GM18520 (cell line): ENCODE measurements at regions not wholly inside any gene's neighbourhood (a gene's known extent, or its start where the extent isn't known, plus 50 kb on each side); places are given as distances from the start of the nearest gene placed in this dataset.
"Not testable (repeated sequence)": the region's sequence is repeated elsewhere in the genome, so short reads cannot be mapped to it uniquely, and the experiment has no call there.

Source experiments
- ATAC-seq: cut with Tn5 transposase; IDR thresholded peaks from one replicate; pipeline ENCODE4 v1.9.1; 2021; ENCODE audit not compliant: unreplicated experiment

DNA sequence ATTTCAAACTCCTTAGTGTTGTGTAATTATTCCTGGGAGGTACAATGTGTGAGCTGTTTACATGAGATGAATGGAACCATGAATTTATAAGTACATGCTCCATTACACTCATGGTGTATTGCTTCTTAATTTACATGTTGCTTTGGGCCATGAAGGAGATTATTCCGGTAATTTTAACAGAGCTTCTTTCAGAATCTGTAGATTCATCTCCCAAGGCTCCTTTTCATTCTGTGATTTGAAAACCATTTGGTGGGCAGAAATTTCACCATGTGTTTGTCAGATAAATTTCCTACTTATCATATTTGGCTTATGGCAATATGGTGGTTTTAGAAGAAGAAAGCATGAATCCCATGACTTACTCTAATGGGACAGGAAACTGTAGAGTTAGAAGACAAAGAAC is 421.6 kb upstream of the EYS start:
- ATAC-seq, result no peak

DNA sequence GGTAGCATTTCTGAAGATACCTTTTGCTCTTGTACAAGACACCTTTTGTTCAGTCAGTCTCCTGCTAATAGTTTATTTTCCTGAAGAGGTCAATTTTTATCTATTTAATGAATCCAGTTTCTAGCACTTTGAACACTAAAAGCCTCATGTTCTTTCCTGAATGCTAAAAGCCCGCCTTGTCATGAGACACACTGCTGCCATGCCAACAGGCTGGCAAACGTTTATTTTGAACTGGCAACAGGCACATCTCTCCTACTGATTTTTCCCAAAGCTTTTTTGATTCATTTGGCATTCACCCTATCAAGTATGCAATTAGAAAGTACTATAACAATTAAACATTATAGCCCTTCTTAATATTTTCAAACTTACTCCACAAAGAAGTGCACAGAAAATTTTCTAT is 421.2 kb upstream of the EYS start:
- no peak for ATAC-seq

DNA sequence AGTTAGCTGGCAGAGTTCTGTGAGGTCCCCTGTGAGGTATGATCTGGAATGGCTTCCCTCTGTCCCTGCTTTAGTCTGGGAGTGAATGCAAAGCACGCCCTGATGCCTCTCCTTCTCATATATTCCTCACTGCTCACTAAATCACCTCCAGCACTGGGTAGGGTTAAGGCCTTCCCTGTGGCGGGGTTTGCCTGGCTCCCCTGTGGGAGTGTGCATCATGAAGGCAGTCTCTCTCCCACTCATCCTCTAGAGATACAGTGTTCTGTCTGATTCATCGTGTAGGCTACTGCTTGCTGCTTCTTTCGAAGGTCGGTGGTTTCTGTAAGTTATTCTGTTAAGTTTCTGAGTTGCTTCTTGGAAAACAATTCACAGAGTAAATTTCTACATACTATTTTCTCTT is 420.0 kb upstream of the EYS start:
- no peak for ATAC-seq

DNA sequence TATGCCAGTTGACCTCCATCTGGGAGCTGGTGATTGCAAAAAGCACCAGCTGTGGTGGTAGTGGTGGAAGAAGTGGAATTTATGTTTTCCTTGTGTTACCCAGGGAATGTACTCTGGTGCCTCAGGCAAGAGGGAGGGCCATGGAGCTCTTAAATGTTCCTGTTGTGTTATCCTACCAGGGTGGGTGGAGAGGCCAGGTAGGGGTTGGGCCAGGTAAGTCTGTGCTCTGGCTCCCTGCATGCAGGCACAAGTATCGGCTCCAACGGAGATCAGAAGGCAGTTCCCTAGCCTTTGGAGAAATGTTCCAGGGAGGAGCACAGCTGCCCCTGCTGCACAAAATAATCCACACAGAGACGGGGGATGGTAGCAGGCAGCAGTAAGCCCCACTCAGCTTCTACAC is 419.3 kb upstream of the EYS start:
- ATAC-seq, result no peak

DNA sequence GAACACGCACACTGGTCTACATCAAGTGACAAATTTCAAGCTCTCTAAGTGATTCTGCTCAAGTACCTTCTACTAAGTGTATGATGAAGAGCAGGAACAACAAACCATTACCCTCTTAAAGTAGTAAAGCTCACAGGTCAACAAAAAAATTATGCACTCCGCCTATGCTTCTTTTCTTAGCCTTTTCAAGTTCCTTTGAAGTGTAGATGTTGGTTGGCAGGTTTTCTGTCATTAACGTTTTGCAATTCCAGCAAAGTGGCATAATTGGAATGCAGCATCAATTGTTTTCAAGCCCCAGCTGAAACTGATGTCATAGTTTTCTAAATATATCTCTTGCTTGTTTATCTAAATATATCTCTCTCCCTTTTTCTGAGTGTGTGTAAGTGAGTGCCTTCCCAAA is 396.9 kb upstream of the EYS start:
- no peak for ATAC-seq

DNA sequence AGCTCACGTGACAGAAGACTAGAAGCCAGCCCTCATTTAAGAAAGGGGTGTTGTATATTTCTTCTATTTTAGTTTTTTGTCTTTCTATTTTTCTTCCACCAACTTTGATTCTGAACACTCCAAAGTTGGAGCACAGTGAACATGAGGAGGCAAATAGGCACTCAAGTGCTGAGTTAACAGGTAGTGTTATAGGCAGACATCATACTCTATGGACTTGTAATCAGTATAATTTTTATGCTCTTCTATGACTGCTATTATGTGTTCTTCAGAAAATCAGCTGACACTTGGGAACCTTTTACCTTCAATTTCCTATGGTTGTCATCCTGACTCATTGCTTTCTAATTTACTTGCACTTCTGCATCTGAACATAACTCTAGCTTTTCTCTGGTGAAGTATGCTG is 396.3 kb upstream of the EYS start:
- no peak for ATAC-seq

DNA sequence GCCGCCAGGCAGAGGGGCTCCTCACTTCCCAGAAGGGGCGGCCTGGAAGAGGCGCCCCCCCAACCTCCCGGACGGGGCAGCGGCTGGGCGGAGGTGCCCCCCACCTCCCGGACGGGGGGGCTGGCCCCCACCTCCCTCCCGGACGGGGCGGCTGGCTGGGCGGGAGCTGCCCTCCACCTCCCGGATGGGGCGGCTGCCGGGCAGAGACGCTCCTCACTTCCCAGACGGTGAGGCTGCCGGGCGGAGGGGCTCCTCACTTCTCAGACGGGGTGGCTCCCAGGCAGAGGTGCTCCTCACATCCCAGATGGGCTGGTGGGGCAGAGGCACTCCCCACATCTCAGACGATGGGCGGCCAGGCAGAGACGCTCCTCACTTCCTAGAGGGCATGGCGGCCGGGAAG is 389.7 kb upstream of the EYS start:
- ATAC-seq, result no peak

DNA sequence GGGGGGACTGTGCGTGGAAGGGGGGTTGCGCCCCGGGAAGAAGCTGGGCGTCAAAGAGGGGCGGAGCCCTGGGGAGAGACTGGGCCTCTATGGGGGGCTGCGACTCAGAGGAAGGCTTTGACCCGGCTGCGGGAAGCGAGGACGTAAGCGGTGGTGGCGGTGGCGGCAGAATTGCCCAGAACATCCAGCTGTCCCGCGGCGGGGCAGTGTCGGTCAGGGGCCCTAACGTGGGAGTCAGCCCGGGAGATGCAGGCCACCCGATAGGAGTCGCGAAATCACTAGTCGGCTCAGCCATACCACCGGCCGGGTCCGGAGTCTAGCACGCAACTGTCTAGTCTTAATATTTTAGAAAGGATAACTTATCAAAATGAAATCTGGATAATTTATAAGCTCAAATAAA is 387.6 kb upstream of the EYS start:
- no peak for ATAC-seq

DNA sequence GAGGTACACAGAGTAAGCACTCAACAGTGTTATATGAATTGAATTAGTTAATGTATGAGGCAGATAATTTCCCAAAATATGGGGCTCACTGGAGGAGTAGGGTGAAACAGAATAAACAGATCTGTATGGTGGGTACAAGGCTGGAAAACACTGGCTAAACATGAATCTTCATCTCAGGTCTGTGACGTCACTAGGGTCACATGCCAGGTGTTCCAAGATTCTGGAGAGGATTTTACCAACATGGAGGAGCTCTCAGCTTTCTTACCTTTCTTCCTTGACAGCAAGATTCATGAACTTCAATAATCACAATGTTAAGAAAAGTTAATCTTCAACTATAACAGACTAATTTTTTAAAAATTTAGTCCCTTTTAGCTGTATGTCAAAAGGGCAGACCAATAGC is 385.3 kb upstream of the EYS start:
- ATAC-seq, result not testable (repeated sequence)

DNA sequence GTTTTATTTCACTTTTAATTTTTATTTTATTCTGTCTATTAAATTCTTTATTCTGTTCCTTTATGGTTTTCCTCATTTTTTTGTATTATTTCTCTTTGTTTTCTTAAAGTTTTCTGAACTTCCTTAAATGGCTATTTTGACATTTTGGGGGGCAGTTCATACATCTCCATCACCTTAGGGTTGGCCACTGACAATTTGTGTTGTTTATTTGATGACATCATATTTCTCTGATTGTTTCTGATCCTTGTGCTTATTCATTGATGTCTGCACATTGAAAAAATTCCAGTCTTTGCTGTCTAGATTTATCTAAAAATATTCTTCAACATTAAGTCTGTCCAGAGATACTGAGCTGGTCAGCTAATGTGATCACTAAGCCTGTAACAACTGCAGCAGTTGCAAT is 379.5 kb upstream of the EYS start:
- ATAC-seq, result no peak

DNA sequence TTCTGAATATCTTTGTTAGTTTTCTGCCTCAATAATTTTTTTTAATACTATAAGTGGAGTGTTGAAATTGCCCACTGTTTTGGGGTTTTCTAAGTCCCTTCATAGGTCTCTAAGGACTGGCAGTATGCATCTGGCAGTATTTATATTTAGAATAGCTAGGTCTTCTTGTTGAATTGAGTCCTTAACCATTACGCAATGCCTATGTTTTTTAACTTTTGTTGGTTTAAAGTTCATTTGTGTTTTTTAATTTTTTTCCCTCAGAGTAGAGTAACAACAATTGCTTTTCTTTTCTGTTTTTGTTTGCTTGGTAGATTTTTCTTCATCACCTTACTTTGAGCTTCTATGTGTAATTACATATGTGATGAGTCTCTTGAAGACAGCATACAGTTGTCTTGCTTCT is 375.9 kb upstream of the EYS start:
- no peak for ATAC-seq

DNA sequence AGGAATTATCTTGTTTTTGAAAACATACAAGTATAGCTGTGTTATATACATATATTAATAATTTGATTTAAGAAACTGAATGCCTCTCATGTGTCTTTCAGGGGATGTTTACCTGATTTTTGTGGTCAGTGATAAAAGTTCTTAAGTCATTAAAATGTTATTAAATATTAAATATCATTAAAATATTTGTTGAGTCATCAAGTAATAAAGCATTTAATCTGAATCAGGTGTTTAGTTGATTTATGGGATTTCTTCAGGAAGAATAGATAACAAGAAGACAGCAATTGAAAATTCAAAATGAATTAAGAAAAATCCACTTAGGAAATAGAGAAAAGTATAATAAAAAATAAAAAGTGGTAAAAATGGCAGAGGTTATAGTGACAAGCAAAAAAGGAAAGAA is 361.9 kb upstream of the EYS start:
- no peak for ATAC-seq

DNA sequence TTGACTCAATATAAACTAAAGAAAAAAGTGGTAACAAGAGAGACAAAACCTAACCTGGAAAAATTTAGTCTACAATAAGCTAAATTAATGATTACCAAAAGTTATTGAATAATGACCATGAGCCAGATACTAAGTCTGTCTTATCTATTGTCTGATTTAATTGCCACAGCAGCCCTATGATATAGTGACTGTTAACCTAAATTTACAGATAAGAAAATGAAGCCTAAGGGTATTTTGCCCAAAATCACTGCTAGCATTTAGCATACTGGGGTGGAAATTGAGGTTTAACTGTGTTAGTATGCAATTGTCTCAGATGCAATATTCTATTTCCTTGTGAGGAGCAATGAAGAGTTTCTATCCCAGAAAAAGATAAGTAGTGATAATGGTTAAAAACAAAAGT is 361.0 kb upstream of the EYS start:
- no peak for ATAC-seq

DNA sequence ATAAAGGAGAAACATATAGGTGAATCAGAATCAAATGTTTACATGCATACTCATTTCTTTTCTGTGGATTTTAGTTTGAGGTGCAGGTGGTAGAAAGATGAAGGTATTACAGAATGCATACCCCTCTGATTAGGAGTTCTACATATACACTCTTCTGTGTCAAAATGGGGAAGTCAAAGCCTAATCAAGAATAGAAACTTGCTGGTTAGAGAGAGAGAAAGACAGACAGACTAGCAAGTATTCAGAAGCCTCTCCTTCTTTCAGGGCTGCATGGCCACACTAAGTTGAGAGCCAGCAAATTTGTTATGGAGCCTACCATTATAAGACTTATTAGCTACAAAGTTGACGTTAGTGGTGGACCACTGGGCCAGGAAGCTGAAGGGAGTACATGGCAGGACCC is 358.3 kb upstream of the EYS start:
- ATAC-seq, result no peak

DNA sequence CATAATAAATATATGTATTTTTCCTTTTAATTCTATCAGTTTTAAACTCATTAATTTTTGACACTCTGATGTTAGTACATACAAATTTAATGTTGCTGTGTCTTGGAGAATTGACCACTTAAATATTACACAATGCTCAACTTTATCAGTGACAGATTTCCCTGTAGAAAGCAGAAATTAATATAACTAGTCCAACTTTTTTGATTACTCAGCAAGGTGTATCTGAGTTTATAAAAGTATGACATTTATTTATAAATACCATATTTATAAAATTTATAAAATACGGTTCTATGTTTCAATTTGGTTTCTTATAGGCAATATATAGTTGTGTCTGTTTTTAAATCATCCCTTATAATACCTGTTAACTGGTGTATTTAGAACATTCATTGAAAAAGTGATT is 350.0 kb upstream of the EYS start:
- ATAC-seq, result no peak

DNA sequence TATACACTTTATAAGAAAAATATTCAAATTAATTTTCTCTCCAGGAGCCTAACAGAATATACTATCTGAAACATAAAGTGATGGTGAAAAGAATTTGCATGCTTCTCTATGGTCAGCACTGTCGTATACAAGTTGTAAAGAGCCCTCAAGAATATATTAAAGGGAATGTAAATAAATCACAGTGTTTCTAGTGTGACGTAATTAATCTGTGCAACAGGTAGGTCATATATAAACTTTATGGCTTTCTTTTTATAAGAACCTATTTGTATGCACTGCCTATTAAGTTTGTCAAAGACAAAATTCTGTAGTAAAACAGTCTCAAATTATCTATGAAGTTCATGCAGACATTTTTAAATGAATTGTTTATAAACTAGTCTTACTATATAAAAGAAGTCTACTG is 347.9 kb upstream of the EYS start:
- ATAC-seq, result no peak

DNA sequence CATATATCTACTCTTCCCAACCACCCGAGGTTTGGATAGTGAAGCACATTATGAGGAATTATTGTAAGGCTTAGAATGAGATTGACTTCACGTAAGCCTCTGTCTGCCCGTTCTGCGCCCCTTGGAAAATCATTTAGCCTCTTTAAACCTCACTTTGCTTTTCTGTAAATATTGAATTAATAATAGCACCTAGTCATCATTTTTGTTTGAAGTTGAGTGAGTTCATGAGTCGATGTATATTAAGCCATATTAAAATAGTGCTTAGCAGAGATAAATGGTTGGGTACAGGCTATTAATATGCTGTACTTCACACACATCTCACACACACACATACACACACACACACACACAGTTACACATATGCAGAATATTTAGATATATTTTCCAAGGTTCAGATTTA is 344.8 kb upstream of the EYS start:
- no peak for ATAC-seq

DNA sequence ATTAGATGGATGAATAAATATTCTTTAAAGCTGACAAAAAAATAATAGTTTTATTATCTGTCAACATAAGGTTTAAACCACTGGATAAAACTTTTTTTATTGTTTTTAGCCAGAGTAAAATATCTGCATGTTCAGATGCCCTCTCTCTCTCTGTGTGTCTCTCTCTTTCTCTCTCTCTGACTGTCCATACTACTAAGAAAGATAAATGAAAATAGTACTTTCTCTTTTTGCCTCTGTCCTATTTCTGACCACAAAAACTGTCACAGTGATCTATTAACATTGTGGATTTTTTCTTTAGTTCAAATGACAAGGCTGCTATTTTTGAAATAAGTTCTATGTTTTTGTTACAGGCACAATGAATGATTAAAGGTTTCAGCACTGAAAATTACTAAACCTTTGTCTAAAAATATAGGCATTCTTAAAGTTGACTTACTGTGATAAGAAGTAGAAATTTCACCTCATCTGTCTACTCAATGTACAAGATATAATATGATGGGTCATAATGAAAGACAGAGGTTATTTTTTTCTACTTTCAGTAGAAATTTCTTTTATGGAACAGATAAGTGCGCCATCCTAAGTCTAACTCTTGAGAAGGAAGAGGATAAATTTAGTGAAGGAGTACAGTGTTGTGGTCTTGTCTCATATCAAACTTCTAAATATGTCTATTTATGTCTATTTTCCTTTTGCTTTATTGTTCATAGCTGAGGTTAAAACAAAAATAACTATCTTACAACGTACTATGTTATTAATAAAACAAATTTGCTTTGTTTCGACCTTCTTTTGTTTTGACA is 341.9 kb upstream of the EYS start:
- ATAC-seq, result no peak

DNA sequence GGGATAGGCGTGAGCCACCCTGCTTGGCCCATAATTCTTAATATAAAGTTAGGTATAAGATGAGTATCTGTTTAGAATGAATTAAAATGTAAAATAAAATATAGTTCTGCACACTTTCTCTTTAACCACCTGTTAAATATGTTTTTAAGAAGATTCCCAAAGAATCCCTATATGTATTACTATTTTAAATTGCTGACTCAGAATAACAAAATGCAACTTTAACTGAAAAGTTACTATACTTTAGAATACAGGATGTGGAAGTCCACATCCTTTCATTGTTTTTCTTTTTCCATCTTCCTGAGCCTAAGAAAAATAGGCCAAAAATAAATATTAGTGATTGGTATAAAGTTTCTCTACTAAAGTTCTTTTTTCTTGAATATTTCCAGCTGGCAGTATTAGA is 325.6 kb upstream of the EYS start:
- ATAC-seq, result no peak

DNA sequence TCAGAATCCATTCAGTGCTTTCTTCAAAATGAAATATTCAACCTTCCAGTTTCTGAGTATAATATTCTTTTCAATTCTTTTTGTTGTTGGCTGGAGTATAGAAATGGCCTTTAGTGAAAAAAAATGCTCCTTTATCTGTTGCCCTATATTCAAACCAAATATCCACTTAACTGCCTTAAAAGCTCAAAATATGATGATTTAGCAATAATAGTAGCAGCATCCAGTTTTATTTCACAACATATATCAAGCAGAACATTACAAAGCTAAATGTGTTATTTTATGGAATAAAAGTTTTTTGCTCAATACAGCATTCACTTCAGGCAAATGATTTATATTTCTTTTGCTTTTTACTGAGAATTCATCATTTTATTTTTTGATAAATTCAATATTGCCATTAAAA is 322.4 kb upstream of the EYS start:
- ATAC-seq, result no peak

DNA sequence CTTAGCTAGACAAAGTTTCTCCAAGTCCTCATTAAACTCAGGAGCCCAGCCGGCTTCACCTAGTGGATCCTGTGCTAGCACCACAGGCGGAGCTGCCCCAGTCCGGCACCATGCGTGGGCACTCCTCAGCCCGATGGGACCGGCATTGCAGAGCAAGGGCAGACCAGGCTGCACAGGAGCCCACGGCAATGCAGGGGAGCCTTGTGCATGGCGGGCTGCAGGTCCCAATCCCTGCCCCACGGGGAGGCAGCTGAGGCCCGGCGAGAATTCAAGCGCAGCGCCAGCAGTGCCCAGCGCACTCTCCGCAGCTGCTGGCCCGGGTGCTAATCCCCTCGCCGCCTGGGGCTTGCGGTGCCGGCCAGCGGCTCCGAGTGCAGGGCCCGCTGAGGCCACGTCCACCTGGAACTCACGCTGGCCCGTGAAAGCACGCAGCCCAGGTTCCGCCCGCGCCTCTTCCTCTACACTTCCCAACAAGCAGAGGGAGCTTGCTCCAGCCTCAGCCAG is 292.3 kb upstream of the EYS start:
- ATAC-seq, result no peak

DNA sequence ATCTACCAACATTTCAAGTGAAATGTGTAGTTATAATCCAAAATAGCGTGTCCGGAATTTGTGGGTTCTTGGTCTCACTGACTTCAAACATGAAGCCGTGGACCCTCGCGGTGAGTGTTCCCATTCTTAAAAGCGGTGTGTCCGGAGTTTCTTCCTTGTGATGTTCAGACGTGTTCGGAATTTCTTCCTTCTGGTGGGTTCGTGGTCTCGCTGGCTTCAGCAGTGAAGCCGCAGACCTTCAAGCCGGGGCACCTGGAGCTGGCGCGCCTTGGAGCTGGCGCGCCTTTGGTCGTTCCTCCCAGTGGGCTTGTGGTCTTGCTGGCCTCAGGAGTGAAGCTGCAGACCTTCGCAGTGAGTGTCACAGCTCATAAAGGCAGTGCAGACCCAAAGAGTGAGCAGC is 291.5 kb upstream of the EYS start:
- ATAC-seq, result no peak

DNA sequence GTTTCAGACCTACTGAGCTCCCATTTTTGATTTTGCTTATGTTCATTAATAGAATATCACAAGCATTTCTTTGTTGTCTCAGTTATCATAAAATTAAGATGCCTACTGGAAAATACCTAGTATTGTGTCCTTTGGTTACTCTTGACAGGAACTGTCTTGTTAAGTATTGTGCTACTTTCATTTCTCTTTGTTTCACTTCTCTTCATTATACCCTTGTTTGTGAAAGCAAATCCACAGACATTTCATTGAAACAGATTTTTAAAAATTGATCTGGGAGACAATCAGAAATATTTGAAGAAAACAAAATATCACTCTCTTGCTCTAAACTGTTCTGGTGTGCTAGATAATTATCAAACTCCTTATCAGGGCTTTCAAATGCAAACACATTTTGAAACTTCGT is 290.5 kb upstream of the EYS start:
- ATAC-seq, result no peak
